ENCODE measurements at regions not wholly inside any gene's neighbourhood (a gene's known extent, or its start where the extent isn't known, plus 50 kb on each side); places are given as distances from the start of the nearest gene placed in this dataset.
"Not testable (repeated sequence)": the region's sequence is repeated elsewhere in the genome, so short reads cannot be mapped to it uniquely, and the experiment has no call there.

DNA sequence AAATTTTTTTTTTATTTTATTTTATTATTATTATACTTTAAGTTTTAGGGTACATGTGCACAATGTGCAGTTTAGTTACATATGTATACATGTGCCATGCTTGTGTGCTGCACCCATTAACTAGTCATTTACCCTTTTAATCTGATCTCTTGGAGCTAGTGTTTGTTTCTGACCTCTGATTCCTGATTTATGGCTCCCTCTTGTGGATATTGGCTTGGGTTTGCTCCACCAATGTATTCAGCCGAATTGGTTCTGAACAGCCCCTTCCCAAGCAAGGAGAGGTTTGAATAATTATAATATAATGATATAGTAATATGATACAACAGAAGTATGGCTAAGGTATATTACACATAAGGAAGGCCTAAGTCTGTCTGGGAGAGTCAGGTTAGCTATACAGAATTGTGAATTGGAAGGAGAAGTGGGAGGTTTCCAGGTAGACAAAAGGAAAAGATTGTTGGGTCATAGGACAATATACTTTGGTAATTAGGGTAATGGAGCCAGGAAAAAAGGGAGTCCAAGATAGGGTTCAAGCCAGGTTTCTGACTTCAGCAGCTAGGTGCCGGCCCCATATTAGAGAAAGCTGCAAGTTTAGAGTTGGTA, 53.1 kb upstream of the HMCN1 start:
- no peak for DNase-seq

DNA sequence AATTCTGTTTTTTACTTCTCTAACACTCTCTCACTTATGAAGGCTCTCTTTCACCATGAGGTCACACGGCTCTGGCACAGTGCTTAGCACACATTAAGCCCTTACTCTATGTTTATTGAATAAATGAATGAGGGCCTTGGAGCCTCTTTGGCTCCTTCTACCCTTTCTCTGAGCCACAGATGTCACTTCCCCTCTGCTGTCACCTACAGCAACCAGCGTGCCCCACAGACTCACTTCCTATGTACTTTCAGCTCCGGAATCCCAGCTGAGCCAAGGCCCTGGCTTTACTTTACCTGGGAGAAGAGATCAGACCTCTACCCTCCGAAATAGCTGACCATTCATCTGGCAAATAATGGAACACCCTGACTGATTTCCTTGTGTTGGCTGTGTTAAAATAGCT, 53.7 kb upstream of the HMCN1 start:
- DNase-seq: no peak

DNA sequence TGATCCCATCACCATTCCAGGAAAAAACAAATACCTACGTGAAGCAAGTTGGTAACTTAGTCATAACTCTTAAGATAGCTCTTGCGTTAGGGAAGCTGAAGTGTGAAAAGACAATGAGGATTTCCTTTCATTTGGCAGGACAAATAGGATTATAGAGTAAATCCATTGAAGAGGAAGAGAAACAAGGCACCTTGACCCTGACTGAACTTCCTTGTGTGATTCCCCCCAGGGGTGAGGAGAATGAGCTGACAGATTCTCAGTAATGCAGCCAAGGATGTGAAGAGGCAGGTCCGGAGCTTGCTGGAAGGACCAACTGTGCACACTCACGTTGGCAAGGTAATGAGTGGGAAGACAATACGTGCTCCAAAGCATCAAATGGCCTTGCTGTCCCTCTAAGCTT, 55.0 kb upstream of the HMCN1 start:
- DNase-seq: no peak

DNA sequence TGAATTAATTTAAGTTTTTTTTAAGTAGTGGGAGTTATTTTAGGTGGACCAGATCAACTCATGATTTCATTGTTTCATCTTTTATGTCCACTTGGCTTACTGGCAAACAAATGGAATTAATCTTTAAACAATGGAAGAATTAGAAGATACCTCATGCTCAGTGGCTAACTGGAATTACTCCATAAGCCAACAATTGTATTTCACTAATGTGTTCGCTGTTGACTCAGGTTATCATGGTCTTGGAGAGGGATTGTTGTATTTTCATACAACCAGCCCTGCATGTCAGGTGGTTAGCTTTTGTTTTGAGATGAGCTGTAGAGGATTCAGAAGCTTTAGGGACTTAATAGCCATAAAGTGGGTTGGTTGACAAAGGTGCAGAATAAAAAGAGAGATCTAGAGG, 57.2 kb upstream of the HMCN1 start:
- no peak for DNase-seq

DNA sequence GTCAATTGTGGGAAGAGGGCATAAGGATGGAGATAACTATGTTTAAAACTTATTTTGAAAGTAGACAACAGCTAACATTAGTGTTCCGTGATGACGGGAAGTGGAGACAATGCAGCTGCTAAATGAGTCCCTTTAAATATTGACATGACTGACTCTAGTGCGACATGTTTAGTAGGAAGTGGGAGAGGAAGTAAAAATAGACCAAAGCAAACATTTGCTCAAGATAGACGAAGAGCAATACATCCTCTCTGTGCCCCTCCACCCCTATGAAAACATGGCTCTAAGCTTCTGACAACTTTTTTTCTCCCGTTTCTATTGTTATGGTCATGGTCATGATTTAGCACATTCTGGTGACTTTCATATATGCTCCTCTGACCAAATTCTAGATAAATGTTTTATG, 60.0 kb upstream of the HMCN1 start:
- DNase-seq: no peak

DNA sequence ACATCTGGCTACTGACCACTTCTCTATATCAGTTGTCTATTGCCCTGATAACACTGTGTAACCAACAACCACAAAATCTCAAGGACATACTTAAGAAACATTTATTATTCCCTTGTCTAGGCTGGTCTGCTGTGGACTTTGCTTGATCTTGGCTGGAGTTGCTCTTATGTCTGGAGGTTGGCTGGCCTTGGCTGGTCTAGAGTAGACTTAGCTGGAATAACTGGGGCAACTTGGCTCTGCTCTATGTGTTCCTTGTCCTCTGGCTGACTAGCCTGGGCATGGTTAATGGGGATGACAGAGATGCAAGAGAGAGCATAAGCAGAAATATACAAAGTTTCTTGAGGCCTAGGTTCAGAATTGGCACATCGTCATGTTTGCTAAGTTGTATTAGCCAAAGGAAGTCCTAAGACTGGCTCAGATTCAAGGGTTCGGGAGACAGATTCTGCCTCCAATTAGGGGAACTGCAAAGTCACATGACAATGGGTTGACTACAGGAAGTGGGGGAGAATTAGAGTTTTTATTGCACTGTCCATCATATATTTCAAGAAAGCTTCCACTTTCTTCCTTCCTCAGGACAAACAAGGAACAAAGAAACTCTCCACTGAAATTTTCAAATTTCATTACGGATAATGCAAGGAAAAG, 61.4 kb upstream of the HMCN1 start:
- DNase-seq: no peak

DNA sequence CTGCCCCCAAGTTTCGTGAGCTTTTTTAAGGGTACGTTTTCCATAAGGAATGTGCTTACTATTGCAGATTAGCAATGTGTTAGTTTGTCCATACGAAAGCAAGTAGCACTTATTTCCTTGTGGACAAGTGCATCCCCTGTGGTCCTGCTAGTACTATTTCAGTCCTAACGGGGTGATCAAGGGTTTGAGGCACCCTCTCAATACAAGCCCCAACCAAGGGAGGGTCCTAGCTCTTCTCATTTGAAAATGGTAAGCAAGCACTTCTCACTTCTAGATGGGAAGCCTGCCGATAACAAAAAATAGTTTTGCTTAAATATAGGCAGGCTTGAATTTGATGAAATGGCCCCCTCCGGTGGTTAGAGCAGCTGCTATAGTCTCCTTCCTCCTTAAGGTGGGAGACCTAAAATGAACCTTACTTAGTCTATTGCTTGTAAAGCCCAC, 64.0 kb upstream of the HMCN1 start:
- no peak for DNase-seq

DNA sequence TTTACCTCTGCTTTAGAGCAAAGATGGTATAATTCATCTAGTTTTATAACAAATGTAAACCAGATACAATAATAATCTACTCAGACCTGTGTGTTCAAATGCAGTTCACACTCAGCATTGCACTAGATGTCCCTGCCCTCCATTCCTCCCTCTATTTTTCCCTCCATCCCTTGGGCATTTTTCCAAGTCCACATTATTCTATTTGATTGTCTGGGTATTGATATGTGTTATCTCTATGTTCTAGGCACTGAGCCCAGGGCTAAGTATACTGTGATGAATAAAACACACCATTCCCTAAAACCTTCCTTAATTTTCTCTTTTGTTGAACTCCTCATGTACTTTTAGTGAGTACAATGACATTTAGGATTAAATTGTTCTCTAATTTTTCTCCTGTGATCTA, 66.2 kb upstream of the HMCN1 start:
- DNase-seq: no peak

DNA sequence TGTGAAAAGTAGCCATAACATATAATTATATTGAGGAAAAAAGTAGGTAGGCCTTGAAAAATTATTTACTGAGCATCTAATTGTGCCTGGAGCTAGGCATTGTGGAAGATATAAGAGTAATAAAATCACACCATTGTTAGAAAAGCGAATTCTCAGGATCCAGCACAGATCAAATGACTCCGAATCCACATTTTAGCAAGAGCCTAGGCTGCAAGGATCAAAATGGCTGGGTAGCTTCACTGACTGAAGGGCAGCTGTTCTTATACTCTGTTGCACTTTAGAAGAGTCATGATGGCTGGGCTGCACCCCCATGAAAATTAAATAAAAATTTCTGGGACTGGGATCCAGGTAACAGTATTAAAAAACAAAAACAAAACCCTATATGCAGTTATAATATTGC, 67.6 kb upstream of the HMCN1 start:
- no peak for DNase-seq

DNA sequence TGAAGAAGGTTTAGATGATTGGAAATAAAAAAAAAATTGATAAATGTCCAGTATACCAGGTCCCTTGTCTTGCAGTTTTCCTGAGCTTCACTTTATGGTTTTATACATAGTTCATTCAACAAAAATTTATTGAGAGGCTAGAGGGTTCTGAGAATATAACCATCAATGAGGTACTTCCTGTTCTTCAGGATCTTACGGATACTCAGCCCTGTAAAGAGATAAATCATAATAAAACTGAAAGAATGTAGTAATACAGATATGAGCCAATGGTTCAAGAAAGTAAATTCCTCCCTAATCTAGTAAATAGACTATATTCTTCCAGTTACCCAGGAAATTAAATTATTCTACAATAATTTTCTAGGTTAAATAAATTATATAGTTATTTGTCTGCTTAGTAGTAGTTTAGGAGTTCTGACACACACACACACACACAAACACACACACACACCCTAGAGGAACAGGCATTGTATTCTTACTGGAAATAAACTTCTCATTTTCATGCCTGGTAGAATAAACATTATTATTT, 70.4 kb upstream of the HMCN1 start:
- DNase-seq: no peak

DNA sequence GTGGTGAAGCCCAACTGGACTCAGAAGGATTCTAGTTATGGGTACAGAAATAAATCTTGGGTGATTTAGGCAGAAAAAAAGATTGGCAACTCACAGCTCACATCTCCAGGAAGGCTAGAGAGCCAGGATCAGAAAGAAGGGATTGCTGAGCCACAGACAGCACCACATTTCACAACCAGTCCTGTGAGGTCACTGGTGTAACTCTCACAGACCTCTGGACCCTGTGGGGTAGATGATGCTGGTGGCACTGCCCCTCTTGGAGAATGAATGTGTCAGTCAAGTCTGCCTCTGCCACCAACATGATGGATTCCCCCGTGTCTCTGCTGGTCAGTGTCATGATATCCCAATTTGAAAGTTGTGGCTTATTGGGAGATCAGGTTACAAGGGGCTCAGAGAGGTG, 70.9 kb upstream of the HMCN1 start:
- DNase-seq: no peak

DNA sequence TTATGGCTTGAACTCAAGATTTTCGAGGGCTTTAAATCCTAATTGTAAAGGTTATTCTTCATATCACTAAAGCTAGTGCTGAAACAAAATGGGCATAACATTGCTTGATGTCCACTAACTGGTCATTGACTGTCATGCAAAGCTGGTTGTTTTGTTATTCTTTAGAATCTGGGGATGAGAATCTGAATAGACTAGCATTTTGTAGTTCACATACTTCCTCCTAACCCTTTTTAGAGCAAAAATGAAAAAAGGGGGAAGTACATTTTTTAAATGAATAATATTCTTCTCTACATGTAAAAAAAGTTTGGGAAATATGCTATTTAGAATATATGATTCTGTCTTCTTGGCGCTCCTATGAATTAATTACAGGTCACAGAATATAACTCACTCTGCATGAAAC, 72.2 kb upstream of the HMCN1 start:
- DNase-seq: no peak

DNA sequence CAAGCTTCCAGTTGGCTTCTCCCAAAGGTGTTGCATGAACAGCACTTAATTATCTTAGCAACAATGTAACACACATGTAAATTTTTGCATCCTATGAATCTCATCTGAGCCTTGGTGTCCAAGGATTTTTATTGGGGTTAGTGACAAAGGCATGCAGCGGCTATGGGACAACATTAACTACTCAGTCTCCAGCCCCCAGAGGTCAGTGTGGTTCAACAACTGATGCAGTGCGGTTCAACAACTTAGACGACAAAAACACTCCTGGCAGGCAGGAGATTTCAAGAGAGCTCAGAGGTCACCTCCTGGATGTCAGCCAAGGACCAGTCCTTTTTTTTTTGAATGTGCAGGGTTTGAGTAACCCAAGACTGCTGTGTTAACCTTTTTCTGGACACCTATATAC, 77.5 kb upstream of the HMCN1 start:
- DNase-seq: no peak

DNA sequence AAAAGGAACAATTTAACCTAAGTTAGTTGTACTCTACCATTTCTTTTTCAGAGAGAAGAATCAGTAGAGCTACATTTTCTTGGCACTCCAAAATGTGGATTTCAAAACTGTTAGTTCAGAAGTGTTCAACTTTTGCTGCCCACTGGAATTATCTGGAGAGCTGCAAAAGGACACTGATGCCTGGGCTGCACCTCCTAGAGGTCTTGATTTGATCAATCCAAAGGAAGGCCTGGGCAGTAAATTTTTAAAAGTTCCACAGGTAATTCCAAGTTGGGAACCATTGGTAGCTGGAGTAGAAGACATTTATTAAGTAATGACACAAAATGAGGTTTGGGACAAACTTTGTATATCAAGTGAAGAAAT, 79.3 kb upstream of the HMCN1 start:
- DNase-seq: no peak

DNA sequence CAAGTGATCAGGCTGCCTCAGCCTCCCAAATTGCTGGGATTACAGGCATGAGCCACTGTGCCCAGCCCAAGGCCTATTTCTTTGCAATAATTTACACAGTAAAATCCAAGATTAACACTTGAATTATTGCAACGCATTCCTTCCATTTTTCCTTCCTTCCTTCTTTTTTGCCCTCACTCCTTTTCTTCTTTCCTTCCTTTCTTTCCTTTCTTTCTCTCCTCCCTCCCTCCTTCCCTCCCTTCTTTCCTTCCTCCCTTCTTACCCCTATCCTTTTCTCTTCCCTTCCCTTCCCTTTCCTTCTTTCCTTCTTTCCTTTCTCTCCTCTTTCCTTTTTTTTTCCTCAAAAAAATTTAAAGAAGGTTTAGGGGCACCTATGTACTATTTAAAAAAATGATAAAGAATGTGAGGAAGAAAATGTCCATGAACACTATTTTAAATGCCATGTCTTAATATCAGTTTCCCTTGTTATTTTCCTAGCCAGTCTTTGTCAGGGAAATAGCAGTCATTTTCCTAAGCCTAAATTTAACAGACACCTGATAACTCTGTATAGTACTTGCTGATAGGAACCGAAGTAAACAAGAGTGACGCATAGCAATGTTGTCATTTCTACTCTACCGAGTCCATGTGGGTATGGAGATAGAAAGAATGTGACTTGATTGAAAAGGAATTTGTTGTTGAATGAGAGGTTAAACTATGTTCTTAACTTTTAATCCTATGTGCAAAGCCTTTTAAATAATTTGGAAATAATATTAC, 79.8 kb upstream of the HMCN1 start:
- DNase-seq: no peak

DNA sequence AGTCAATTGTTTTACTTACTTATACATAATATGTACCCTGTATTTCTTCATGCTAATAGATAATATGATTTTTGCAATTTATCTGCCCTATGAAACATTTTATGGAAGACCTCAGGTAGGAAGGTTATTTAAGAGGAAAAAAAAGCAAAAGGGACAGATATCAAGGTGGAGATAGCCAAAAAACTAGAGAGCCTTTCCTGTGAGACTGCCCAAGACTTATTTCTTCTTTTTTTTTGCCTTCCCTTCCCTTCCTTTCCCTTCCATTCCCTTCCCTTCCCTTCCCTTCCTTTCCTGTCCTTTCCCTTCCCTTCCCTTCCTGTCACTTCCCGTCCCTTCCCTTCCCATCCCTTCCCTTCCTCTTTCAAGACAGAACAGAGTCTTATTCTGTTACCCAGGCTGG, 80.6 kb upstream of the HMCN1 start:
- no peak for DNase-seq

DNA sequence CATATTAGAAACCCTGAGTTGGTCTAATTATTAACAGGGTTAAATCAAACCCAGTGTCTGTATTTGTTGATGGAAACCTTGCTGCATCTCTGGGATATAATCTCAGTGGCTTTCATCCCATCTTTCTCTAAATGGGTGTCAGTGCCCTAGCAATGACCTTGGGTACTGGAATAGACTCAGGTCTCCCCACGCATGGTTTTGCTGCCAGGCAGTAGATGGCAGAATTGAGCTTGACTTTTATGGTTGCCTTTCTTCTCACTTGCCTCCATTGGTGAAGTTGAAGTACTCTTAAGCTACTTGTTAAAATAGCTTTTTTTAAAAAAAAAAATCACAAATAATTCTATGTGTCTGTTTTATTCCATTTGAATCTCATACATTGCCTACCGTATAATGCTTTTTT, 81.8 kb upstream of the HMCN1 start:
- DNase-seq: no peak

DNA sequence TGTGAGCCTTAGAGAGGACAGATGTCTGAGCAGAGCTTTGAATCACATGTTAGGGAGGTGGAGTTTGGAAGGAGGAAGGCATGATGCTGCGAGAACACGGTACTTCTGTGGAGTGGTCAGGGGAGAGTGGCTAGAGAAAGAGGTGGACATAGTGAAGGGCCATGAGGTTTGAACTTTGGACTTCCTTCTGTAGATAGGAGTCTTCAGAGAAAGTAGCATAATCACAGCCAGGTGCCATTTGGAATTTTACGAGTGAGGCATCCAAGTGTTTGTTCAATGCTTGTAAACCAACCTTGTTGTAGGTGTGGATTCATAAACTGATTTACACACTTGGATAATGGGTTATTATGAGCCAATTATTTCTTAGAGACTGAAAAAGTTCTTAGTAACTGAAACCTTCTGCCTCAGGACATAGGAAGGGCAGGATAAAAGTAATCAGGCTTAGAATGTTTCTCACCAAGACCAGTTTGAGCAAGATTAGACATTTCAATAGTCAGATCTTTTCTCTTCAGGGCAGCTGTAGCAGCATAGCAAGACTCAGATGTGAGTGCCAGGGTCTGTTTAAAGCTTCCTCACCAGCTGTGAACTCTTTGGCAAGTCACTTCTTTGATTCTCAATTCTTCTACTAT, 83.5 kb upstream of the HMCN1 start:
- no peak for DNase-seq

DNA sequence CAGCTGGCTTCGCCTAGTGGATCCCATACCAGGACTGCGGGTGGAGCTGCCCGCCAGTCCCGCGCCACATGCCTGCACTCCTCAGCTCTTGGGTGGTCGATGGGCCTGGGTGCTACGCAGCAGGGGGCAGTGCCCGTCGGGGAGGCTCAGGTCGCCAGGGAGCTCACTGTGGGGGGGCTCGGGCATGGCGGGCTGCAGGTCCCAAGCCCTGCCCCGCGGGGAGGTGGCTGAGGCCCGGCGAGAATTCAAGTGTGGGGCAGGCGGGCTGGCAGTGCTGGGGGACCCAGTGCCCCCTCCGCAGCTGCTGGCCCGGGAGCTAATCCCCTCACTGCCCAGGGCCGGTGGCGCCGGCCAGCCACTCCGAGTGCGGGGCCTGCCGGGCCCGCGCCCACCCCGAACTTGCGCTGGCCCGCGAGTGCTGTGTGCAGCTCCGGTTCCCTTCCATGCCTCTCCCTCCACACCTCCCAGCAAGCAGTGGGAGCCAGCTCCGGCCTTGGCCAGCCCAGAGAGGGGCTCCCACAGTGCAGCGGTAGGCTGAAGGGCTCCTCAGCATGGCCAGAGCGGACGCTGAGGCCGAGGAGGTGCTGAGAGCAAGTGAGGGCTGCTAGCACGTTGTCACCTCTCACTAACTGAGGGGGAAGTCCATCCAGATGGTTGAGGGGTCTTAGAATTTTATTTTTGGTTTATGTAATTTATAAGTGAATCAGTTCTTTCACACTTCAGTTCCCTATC, 85.2 kb upstream of the HMCN1 start:
- no peak for DNase-seq

DNA sequence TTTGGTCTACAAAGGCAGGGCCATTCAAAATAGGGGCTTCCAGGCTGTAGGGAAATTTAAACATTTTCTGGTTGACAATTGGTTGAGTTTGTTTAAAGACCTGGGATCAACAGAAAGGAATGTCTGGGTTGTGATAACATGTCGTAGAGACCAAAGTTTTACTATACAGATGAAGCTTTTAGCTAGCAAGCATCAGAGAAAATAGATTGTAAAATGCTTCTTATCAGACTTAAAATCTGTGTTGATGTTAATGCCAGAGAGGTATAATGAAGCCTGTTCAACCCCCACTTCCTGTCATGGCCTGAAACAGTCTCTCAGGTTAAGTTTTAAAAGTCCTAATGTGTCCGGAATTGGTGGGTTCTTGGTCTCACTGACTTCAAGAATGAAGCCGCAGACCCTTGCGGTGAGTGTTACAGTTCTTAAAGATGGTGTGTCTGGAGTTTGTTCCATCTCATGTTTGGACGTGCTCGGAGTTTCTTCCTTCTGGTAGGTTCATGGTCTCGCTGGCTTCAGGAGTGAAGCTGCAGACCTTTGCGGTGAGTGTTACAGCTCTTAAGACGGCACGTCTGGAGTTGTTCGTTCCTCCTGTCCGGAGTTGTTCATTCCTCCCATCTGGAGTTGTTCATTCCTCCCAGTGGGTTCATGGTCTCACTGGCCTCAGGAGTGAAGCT, 86.5 kb upstream of the HMCN1 start:
- DNase-seq: not testable (repeated sequence)

DNA sequence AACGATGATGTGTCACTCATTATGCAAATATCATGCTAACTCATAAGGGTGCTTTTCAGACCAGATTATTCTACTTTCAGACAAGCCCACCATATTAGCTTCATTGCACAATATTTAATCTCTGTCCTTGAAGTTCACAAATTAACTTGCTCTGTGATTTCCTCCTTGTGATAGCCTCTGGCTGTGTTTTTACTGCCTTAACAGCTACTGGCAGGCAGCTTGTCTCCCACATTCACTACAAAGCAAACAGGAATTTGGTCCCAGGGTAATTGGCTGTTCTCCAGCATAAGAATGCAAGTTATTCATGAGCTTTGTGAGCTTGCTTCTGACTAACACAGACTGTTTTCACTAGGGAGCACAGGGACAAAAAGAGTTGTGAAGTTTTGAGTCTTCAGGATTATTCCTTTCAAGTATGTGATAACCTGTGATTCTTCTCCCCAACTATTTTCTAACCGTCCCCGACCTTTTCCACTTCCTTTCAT, 87.9 kb upstream of the HMCN1 start:
- peak; percentile 86 for DNase-seq

DNA sequence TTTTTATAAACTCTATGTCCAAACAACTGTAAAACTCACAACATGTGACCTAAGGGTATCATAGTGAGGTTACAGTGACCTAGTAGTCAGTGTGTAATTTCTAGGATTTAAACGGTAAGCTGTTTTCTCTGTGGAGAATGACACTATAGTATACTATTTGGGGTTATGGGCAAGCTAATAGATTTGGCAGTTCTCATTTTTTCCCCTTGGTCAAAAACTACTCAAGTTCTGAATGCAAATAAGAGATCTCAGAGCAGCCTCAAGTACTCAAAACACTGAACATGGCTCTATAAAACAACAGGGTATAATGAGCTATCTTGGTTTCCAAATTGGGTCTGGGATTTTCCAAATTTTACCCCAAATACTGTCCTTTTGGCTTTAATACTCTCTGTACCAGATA, 88.5 kb upstream of the HMCN1 start:
- no peak for DNase-seq
